HEK293T (cell line): ENCODE measurements at regions not wholly inside any gene's neighbourhood (a gene's known extent, or its start where the extent isn't known, plus 50 kb on each side); places are given as distances from the start of the nearest gene placed in this dataset.

ENCODE experiments used
- BHLHE40 ChIP-seq: fragments of 450-650 bp; IDR thresholded peaks from 2 replicates; pipeline ENCODE4 v1.6.1; 2016; ENCODE audit warnings: mild to moderate bottlenecking, moderate library complexity, borderline replicate concordance
- ELF4 ChIP-seq: fragments of 450-650 bp; IDR thresholded peaks from 2 replicates; pipeline ENCODE4 v1.6.1; 2017; ENCODE audit warnings: antibody characterized with exemption
- FOXA1 ChIP-seq: fragments of 450-650 bp; IDR thresholded peaks from 2 replicates; pipeline ENCODE4 v1.6.1; 2016; ENCODE audit warnings: mild to moderate bottlenecking
- FOXK2 ChIP-seq: fragments of 450-650 bp; IDR thresholded peaks from 2 replicates; pipeline ENCODE4 v1.6.1; 2016; ENCODE audit warnings: mild to moderate bottlenecking
- LEF1 ChIP-seq: fragments of 450-650 bp; IDR thresholded peaks from 2 replicates; pipeline ENCODE4 v1.6.1; 2017; ENCODE audit warnings: mild to moderate bottlenecking, borderline replicate concordance
- NFRKB ChIP-seq: fragments of 450-650 bp; IDR thresholded peaks from 2 replicates; pipeline ENCODE4 v1.6.1; 2016; ENCODE audit warnings: mild to moderate bottlenecking, moderate library complexity
- SP1 ChIP-seq: fragments of 450-650 bp; IDR thresholded peaks from 2 replicates; pipeline ENCODE4 v1.6.1; 2017
- SUZ12 ChIP-seq: fragments of 450-650 bp; IDR thresholded peaks from 2 replicates; pipeline ENCODE4 v1.6.1; 2016; ENCODE audit warnings: mild to moderate bottlenecking
- TARDBP ChIP-seq: fragments of 450-650 bp; IDR thresholded peaks from 2 replicates; pipeline ENCODE4 v1.6.1; 2016
- TF ChIP-seq, protein P1 (sequence below): fragments of 450-650 bp; IDR thresholded peaks from 2 replicates; pipeline ENCODE4 v1.6.1; 2016

DNA sequence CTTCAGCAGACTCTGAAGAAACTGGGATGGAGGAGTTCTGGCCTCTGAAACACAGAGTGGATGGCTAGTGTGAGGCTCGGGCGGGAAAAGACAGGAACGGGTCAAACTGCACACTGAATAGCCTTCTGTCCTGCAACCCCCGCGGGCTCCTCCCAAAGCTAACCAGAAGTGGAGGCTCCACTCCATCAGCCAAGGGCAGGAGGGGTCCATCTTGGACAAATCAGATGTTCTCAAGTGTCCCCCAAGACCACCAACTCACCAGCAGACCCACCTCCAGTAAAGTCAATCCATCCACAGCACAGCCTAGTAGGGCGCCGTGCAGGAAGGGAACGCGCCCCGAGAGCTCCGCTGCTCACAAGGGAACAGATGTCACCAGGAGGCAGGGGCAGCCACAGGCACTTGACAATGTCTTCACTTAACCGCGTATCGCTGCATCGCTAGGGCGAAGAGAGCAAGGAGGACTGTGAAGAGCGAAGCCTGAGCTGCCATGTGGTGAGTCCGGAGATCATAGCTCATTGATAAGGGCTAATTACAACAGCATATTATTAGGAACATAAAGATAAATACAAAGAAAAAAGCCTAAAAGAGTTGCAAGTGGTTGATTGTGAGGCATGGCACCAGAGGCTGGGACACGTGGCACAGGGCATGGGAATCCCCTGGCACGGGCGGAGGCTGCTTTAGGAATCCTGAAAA lies 494.6 kb upstream of the MYT1L start:
- TF ChIP-seq TARDBP (no peak), LEF1 (no peak), FOXA1 (no peak), ELF4 (no peak), SP1 (no peak), BHLHE40 (no peak), NFRKB (no peak), FOXK2 (no peak), SUZ12 (no peak)
- TF ChIP-seq, protein P1, sequence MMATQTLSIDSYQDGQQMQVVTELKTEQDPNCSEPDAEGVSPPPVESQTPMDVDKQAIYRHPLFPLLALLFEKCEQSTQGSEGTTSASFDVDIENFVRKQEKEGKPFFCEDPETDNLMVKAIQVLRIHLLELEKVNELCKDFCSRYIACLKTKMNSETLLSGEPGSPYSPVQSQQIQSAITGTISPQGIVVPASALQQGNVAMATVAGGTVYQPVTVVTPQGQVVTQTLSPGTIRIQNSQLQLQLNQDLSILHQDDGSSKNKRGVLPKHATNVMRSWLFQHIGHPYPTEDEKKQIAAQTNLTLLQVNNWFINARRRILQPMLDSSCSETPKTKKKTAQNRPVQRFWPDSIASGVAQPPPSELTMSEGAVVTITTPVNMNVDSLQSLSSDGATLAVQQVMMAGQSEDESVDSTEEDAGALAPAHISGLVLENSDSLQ = no peak
